ENCODE measurements at regions not wholly inside any gene's neighbourhood (a gene's known extent, or its start where the extent isn't known, plus 50 kb on each side); places are given as distances from the start of the nearest gene placed in this dataset.

- TF ChIP-seq CTCF (IDR thresholded peaks at IDR 0.05), result no peak
- TF ChIP-seq POLR2A (IDR thresholded peaks at IDR 0.05), result no peak
Measured at GRCh38 chr3:181956122-181956521, 244.4 kb downstream of the SOX2 start.

Data from body of pancreas (tissue), 4 donors.